GM18519 (cell line): ENCODE measurements at regions not wholly inside any gene's neighbourhood (a gene's known extent, or its start where the extent isn't known, plus 50 kb on each side); places are given as distances from the start of the nearest gene placed in this dataset.
"Not testable (repeated sequence)": the region's sequence is repeated elsewhere in the genome, so short reads cannot be mapped to it uniquely, and the experiment has no call there.

Source experiments
- ATAC-seq: cut with Tn5 transposase; IDR thresholded peaks from one replicate; pipeline ENCODE4 v1.9.1; 2021; ENCODE audit warnings: mild to moderate bottlenecking, moderate library complexity; ENCODE audit not compliant: unreplicated experiment, low FRiP score

- ATAC-seq: no peak
Observed at GRCh38 chr4:127246963-127247952, 385.5 kb upstream of the INTU start.

DNA sequence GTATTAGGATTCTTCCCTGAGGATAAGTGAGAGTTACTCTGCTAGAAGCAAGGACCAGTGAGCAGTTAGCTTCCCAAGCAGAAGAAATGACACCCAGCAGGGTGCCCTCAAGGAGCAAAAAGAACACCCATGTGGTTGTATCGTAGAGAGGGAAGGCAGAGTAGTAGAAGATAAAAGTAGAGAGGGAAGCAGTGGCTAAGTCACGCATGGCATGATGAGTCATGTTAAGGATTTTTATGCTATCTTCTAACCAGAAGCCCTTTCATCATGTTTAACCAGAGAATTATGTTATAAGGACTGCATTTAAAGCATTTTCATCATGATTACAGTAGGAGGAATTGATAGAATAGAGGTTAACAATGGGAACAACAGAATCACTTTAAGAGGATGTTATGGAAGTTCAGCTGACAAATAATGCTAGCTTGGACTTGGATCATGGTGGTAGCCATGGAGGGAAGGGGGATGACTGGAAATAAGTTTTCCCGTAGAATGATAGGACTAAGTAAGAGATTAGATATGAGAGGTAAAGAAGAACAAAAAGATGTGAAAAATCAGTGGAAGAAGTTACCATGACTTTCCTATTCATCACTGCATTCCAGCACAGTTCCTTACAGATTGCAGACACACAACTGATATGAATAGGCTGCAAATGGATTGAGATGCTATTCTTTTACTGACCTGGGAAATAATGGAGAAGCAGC is 383.5 kb upstream of the INTU start:
- ATAC-seq: no peak

GRCh38 chr4:127249767-127250108 is 383.0 kb upstream of the INTU start:
- ATAC-seq: no peak

DNA sequence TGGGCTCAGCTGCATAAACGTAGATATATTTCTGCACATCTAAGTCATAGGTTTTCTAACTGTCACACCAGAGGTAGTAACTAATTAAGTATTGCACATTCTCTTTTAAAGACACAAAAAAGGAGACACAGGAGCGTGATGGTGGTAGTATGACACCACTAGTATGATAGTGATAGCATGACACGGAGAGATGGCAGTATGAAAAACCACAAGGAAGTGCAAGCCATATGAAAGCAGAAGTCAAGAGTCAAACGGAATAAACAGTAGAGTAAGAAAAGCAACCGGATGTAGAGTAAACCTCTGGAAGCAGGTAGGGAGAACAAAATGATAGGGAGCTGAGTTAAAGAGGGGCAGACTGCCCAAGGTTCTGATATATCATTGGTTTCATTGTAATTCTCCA is 382.2 kb upstream of the INTU start:
- peak; percentile 56 for ATAC-seq

GRCh38 chr4:127251423-127251822 is 381.3 kb upstream of the INTU start:
- peak; percentile 56 for ATAC-seq

DNA sequence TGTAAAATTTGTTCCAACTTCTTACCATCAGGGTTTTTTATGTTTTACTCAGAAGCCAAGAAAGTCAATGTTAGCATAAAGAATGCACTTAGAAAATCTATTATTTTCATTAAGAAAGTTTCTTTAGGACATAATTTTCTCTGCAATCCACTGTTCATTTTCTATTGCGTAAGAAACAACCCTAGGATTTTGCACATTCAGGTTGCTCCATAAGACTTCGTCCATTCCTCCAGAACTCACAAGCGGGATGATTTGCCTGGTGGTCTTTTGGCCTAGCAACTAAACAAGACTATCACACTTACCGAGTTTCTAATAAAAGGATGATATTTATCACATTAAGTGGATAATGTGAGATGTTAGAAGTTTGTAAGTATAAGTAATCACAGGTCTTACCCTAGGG is 376.3 kb upstream of the INTU start:
- ATAC-seq: no peak

DNA sequence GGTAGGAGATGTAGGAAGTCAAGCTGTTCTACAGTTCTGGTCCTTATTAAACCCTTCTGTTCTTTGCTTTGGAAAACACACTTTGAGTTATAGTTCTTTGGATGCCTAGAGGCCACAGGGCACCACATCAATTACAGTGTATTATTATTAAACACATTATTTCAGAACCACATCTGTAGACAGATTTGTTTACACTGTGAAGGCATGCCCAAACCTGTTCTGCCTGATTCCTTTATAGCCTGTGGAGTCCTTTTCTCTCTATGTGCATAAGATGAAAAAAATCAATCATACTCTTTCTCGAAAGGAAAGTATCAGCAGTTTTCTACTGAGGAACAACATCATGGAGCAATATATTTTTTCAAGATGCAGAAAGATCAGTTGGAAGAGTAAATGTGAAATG is 371.3 kb upstream of the INTU start:
- ATAC-seq: no peak

DNA sequence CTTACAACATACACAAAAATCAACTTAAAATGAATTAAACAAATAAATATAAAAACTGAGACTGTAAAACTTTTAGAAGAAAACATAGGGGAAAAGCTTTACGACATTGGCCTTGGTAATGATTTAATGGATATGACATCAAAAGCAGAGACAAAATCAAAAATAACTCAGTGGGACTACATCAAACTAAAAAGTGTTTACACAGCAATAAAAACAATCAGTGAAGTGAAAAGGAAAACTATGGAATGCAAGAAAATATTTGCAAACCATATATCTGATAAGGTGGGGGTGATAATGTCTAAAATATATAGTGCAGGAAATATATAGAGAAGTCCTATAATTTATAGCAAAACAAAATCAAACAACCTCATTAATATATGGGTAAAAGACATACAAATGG is 364.4 kb upstream of the INTU start:
- ATAC-seq: no peak

DNA sequence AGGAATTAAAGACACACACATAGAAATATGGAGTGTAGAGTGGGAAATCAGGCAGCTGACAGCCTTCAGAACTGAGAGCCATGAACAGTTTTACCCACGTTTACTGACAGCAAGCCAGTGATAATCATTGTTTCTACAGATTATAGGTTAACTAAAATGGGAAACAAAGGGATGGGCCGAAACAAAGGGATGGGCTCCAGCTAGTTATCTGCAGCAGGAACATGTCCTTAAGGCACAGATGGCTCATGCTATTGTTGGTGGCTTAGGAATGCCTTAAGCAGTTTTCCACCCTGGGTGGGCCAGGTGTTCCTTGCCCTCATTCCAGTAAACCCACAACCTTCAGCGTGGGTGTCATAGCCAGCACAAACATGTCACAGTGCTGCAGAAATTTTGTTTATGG is 355.7 kb upstream of the INTU start:
- ATAC-seq: not testable (repeated sequence)

DNA sequence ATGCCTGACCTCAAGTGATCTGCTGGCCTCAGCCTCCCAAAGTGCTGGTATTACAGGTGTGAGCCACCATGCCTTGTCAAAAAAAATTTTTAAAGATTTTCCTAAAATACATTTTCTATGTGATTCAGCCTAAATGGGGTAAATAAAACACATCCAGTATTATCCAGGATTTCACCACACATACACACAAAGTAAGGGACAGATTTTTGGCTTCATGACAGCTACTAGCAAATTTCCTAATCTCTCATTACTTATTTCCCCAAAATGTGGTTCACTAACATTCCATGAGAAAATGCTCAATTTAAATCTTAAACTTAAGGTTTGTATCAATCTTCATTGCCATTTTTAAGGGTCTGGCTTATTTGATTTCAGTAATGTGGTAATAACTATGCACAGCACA is 348.5 kb upstream of the INTU start:
- ATAC-seq: no peak

- no peak for ATAC-seq
Observed at GRCh38 chr4:127291316-127291715, 341.4 kb upstream of the INTU start.

DNA sequence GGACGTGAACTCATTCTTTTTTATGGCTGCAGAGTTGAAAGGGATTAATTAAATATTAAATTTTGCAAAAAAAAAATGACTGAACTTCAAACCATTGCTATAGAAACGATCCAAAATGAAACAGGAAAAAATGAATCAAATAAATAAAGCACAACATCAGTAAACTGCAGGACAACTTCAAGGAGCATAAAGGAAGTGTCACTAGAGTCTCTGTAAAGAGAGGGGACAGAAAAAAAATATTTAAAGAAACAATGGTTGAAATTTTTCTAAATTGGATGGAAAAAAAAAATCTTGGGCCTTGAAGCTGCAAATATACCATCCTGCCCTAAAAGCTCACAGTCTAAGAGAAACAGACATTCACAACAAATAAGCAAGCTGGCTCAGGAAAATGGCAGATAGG is 339.3 kb upstream of the INTU start:
- ATAC-seq: no peak

- no peak for ATAC-seq
Observed at GRCh38 chr4:127304356-127304755, 328.4 kb upstream of the INTU start.

DNA sequence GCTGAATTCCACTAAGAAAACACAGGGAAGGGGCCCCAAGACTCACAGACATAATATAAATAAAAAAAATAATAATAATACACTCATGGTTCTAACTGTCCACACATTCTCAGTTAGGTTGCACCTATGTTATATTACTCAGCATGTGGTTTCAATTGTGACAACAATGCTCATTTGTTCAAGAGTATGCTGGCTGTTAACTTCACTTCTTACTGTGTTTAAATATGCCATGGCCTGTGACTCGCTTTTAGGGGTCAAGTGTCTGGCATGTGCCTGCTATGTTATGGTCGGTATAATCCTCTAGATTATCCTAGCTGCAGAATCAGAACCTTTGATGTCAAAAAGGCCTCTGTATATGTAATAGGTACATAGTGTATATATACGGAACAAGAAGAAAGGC is 324.8 kb upstream of the INTU start:
- ATAC-seq: no peak

- ATAC-seq: no peak
Observed at GRCh38 chr4:127309369-127310102, 323.2 kb upstream of the INTU start.

DNA sequence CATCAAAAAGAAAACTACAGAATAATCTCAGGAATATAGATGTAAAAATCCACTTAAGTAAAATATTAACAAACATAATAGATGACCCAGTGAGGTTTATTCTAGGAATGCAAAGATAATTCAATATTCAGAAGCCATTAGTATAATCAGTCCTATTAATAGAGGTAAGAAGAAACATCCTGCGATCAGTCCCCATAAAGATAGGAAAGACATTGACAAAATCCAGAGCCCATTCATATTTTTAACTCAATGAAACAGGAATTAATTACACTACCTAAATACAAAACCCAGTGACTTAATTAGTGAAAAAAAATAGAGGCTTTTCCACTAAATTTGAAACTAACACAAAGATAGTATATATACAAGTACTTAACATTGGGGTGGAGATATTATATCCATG is 321.4 kb upstream of the INTU start:
- ATAC-seq: no peak

DNA sequence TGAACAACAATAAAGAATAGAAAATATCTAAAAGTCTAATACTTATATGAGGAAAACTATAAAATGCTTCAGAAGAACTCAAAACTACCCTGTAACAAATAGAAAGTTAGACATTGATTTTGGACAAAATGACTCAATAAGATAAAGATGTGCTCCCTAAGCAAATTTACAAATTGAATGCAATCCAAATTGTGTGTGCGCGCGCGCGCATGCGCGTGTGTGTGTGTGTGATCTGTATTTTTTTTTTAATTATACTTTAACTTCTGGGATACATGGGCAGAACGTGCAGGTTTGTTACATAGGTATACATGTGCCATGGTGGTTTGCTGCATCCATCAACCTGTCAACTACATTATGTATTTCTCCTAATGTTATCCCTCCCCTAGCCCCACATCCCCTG is 320.8 kb upstream of the INTU start:
- no peak for ATAC-seq

- ATAC-seq: no peak
Observed at GRCh38 chr4:127313767-127314166, 319.0 kb upstream of the INTU start.

GRCh38 chr4:127327491-127327890 is 305.3 kb upstream of the INTU start:
- no peak for ATAC-seq

DNA sequence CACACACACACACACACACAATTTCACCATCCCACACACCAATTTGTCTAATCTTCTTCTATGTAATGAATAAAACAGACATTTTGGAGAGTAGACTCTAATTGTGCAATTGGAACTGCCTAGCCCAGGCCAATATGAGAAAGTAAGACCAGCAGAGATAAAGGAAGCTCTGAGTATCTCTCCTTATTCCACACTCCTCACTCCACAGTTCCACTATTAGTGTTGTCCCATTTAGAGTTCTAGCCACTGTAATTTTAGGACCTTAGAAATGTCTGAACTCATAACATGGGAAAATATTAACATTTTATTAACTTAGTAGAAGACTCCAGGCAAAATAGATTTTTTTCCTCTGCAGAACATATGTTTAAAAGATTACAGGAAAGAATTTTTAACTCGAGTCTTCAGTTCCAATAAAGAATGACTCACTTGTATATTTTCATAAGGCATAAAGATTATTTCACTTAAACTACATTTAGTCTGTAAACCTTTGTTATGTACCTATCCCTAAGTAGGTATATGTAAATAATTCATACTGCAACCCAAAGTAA is 297.6 kb upstream of the INTU start:
- ATAC-seq: no peak

- no peak for ATAC-seq
Observed at GRCh38 chr4:127335732-127336131, 297.0 kb upstream of the INTU start.
